Lower leg skin (tissue), 3 donors: ENCODE measurements at regions not wholly inside any gene's neighbourhood (a gene's known extent, or its start where the extent isn't known, plus 50 kb on each side); places are given as distances from the start of the nearest gene placed in this dataset.

ENCODE experiments used
- CTCF ChIP-seq, 3 donors: fragments of 450-650 bp; IDR thresholded peaks; one replicate each; pipeline ENCODE4 v1.5.1; 2016; ENCODE audit warnings: antibody characterized with exemption in 3 of 3, mild to moderate bottlenecking in 3 of 3, moderate library complexity in 2 of 3
- POLR2A ChIP-seq, 2 donors: fragments of 450-650 bp; IDR thresholded peaks; one replicate each; pipeline ENCODE4 v1.6.1; 2016 to 2017; ENCODE audit warnings: antibody characterized with exemption in 2 of 2, mild to moderate bottlenecking in 1 of 2, moderate library complexity in 1 of 2

GRCh38 chr17:72503556-72503955, 382.7 kb downstream of the SOX9 start:
- TF ChIP-seq CTCF (IDR thresholded peaks at IDR 0.05) = no peak
- no peak for TF ChIP-seq POLR2A (IDR thresholded peaks at IDR 0.05)
